PFSK-1 (cell line): ENCODE measurements at regions not wholly inside any gene's neighbourhood (a gene's known extent, or its start where the extent isn't known, plus 50 kb on each side); places are given as distances from the start of the nearest gene placed in this dataset.

ENCODE experiments used
- REST ChIP-seq, 2 experiments: IDR thresholded peaks; 2 replicates each; pipeline versions ENCODE4 v1.6.1 to v1.8.0; 2011 to 2012; ENCODE audit warnings: low read depth in 2 of 2, low read length in 2 of 2, control low read depth in 1 of 2, inconsistent platforms in 1 of 2, mild to moderate bottlenecking in 1 of 2, moderate library complexity in 1 of 2; ENCODE audit not compliant: insufficient read depth in 1 of 2
- TAF1 ChIP-seq: IDR thresholded peaks from 2 replicates; pipeline ENCODE4 v1.6.1; 2012; ENCODE audit warnings: low read length, control low read depth, borderline replicate concordance; ENCODE audit not compliant: insufficient read depth

DNA sequence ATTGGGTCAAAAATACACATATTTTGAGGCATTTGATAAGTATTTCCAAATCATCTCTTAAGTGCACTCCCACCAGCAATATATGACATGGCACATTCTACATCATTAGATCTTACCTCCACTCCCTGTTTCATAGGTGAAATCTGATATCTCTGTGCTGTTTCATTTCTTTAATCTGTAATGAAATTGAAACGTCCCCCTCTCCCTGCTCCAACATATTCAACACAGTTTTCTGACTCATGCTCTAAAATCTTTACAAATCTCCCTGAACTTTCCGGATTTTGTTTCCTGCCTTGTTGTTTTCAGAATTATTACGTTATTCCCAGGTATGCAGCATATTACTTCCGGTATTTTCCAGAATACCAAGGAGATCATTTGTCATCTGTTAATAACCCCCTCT, 66.1 kb upstream of the AKT3 start:
- TF ChIP-seq REST (IDR thresholded peaks at IDR 0.05; ENCODE audit: insufficient read depth in 1 of 2, low read depth in 2 of 2, low read length in 2 of 2), result no peak
- TF ChIP-seq TAF1, result no peak
